OCI-LY7 (cell line): ENCODE measurements at regions not wholly inside any gene's neighbourhood (a gene's known extent, or its start where the extent isn't known, plus 50 kb on each side); places are given as distances from the start of the nearest gene placed in this dataset.

Experiments
- BruUV-seq: library from RNA; stranded (reverse); fragments of 400-500 nt; replicated peaks from 2 replicates; lab custom pipeline; 2021; lab: Mats Ljungman, UMichigan
- CTCF ChIA-PET: fragments of 300-600 bp; sonication (Branson Sonifier 250); formaldehyde crosslinking; loops from one replicate; lab custom pipeline; 2022; ENCODE audit warnings: antibody characterized with exemption; ENCODE audit not compliant: unreplicated experiment; lab: Charles Lee
- POLR2A ChIA-PET: fragments of 300-600 bp; sonication (Branson Sonifier 250); formaldehyde crosslinking; loops from one replicate; lab custom pipeline; 2022; ENCODE audit warnings: antibody characterized with exemption; lab: Charles Lee
- DNase-seq: peaks from one replicate; pipeline ENCODE4 v3.0.0-alpha.2; 2015; ENCODE audit warnings: low spot score
- H2AFZ ChIP-seq: fragments of 200-600 bp; sonication (generic), shearing (Covaris generic); 2 replicates; pipeline ENCODE4 v1.6.1; 2014; ENCODE audit warnings: mild to moderate bottlenecking, antibody characterized with exemption, low read length, moderate library complexity
- H3K27ac ChIP-seq: fragments of 200-600 bp; sonication (generic); 2 replicates; pipeline ENCODE4 v1.5.1; 2014; ENCODE audit warnings: mixed run types, low read depth, mild to moderate bottlenecking, moderate library complexity, low read length, inconsistent platforms; ENCODE audit not compliant: poor library complexity, severe bottlenecking
- H3K36me3 ChIP-seq: fragments of 200-600 bp; sonication (generic); 2 replicates; pipeline ENCODE4 v1.6.1; 2014; ENCODE audit warnings: mild to moderate bottlenecking, antibody characterized with exemption, low read length, moderate library complexity, mixed read lengths; ENCODE audit not compliant: insufficient read depth
- H3K4me1 ChIP-seq: fragments of 200-600 bp; sonication (generic); 2 replicates; pipeline ENCODE4 v1.5.1; 2014; ENCODE audit warnings: mild to moderate bottlenecking, low read length; ENCODE audit not compliant: insufficient read depth, poor library complexity, severe bottlenecking
- H3K4me2 ChIP-seq: fragments of 200-600 bp; sonication (generic); 2 replicates; pipeline ENCODE4 v1.6.1; 2014; ENCODE audit warnings: mild to moderate bottlenecking, low read length
- H3K4me3 ChIP-seq: fragments of 200-600 bp; sonication (generic); 2 replicates; pipeline ENCODE4 v1.5.1; 2014; ENCODE audit warnings: mild to moderate bottlenecking, low read depth, low read length; ENCODE audit not compliant: poor library complexity, severe bottlenecking
- H3K79me2 ChIP-seq: fragments of 200-600 bp; sonication (generic); 2 replicates; pipeline ENCODE4 v1.6.1; 2016; ENCODE audit warnings: low read depth, mild to moderate bottlenecking, low read length, moderate library complexity, mixed read lengths; ENCODE audit not compliant: insufficient read depth
- H3K9me2 ChIP-seq: fragments of 200-600 bp; sonication (generic); 2 replicates; pipeline ENCODE4 v1.6.1; 2016; ENCODE audit warnings: mild to moderate bottlenecking, low read length, mixed read lengths; ENCODE audit not compliant: insufficient read depth
- H3K9me3 ChIP-seq: fragments of 200-600 bp; sonication (generic); 2 replicates; pipeline ENCODE4 v1.6.1; 2014; ENCODE audit warnings: mild to moderate bottlenecking, mixed run types, low read length, mixed read lengths
- H4K20me1 ChIP-seq: fragments of 200-600 bp; sonication (generic); 2 replicates; pipeline ENCODE4 v1.6.1; 2014; ENCODE audit warnings: mild to moderate bottlenecking, antibody characterized with exemption, low read length, moderate library complexity, mixed read lengths; ENCODE audit not compliant: insufficient read depth
- EZH2phosphoT487 ChIP-seq: fragments of 200-600 bp; sonication (generic); IDR thresholded peaks from 2 replicates; pipeline ENCODE4 v1.6.1; 2018; ENCODE audit warnings: low read depth, borderline replicate concordance, mild to moderate bottlenecking, mixed run types, antibody characterized with exemption, low read length, moderate library complexity, mixed read lengths
- intact Hi-C: fragments of 100-400 bp; cut with micrococcal nuclease; formaldehyde crosslinking; loops from one replicate; pipeline ENCODE4 v1.10.0; 2022; ENCODE audit not compliant: unreplicated experiment
- TF ChIP-seq, protein P1 (sequence below): fragments of 200-600 bp; sonication (generic); conservative IDR thresholded peaks from 2 replicates; pipeline ENCODE4 v1.5.1; 2014; ENCODE audit warnings: mild to moderate bottlenecking, antibody characterized with exemption, low read length, moderate library complexity, mixed read lengths

DNA sequence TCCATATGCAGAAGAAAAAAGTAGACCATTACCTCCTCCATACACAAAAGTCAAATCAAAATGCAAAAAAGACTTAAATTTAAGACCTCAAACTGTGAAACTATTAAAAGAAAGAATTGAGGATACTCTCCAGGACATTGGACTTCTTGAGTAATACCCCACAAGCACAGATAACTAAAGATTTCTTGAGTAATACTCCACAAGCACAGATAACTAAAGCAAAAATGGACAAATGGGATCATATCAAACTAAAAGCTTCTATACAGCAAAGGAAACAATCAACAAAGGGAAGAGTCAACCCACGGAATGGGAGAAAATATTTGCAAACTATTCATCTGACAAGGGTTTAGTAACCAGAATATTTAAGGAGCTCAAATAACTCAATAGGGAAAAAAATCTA, 427.9 kb downstream of the CCDC91 start:
- no peaks in the 10 kb centered on the region for H3K79me2 ChIP-seq
- ChIA-PET CTCF (no interaction called here), POLR2A (interaction anchor here (0.7 kb wide), 1 partner anchor 210 kb away, joined by 4 read pairs; no protein-coding TSS in a partner anchor)
- no peaks in the 10 kb centered on the region; the same call in 1 of the 2 replicates for H3K9me3 ChIP-seq
- H4K20me1 ChIP-seq, result no peaks in the 10 kb centered on the region
- no peaks in the 10 kb centered on the region for H3K4me1 ChIP-seq
- no peak for DNase-seq
- no peak overlapping the region for H2AFZ ChIP-seq
- TF ChIP-seq, protein P1, sequence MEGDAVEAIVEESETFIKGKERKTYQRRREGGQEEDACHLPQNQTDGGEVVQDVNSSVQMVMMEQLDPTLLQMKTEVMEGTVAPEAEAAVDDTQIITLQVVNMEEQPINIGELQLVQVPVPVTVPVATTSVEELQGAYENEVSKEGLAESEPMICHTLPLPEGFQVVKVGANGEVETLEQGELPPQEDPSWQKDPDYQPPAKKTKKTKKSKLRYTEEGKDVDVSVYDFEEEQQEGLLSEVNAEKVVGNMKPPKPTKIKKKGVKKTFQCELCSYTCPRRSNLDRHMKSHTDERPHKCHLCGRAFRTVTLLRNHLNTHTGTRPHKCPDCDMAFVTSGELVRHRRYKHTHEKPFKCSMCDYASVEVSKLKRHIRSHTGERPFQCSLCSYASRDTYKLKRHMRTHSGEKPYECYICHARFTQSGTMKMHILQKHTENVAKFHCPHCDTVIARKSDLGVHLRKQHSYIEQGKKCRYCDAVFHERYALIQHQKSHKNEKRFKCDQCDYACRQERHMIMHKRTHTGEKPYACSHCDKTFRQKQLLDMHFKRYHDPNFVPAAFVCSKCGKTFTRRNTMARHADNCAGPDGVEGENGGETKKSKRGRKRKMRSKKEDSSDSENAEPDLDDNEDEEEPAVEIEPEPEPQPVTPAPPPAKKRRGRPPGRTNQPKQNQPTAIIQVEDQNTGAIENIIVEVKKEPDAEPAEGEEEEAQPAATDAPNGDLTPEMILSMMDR, result no peak
- no peak for TF ChIP-seq EZH2phosphoT487
- no peaks in the 10 kb centered on the region for H3K36me3 ChIP-seq
- no peak overlapping the region for H3K27ac ChIP-seq
- H3K9me2 ChIP-seq, result no peaks in the 10 kb centered on the region
- H3K4me3 ChIP-seq, result no peak overlapping the region
- no peak overlapping the region for H3K4me2 ChIP-seq
- BruUV-seq, result no TSS peak
- intact Hi-C loops, result no loop called here

DNA sequence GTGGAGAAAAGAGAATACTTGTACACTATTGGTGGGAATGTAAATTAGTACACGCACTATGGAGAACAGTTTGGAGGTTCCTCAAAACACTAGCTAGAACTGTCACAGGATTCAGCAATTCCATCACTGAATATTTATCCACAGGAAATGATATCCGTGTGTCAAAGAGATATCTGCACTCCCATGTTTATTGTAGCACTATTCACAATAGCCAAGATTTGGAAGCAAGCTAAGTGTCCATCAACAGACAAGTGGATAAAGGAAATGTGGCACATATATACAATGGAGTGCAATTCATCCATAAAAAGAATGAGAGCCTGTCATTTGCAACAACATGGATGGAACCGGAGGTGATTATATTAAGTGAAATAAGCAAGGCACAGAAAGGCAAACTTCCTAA, 428.5 kb downstream of the CCDC91 start:
- Histone ChIP-seq H2AFZ (no peak overlapping the region), H3K9me3 (no peaks in the 10 kb centered on the region; the same call in 1 of the 2 replicates), H4K20me1 (no peaks in the 10 kb centered on the region), H3K79me2 (no peaks in the 10 kb centered on the region), H3K4me2 (no peak overlapping the region), H3K4me1 (no peaks in the 10 kb centered on the region), H3K27ac (no peak overlapping the region), H3K9me2 (no peaks in the 10 kb centered on the region), H3K36me3 (no peaks in the 10 kb centered on the region), H3K4me3 (no peak overlapping the region)
- ChIA-PET CTCF (no interaction called here), POLR2A (interaction anchor here (0.7 kb wide), 1 partner anchor 209 kb away, joined by 4 read pairs; no protein-coding TSS in a partner anchor)
- TF ChIP-seq, protein P1, result no peak
- no peak for TF ChIP-seq EZH2phosphoT487
- no peak for DNase-seq
- no TSS peak for BruUV-seq
- intact Hi-C loops, result no loop called here

DNA sequence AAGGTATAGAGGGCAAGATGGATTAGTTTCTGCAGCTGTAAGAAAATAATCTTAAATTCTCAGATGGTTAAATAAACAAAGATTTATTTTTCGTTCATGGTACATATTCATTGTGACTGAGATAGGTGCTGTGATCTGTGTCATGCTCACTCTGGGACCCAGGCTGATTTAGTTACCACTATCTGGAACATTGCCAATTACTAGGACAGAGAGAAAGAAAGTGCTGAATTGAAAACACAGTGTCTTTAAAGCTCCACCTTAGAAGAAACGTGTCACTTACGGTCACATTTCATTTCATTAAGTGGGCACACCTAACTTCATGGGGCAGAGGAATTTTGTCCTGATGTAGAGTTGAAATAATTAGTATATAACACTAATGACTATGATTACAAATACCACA, 430.0 kb downstream of the CCDC91 start:
- ChIA-PET POLR2A (interaction anchor here (0.6 kb wide), 1 partner anchor 507 kb away, joined by 3 read pairs; no protein-coding TSS in a partner anchor), CTCF (no interaction called here)
- Histone ChIP-seq H3K9me3 (no peaks in the 10 kb centered on the region; the same call in 1 of the 2 replicates), H3K4me2 (no peak overlapping the region), H2AFZ (no peak overlapping the region), H3K4me1 (no peaks in the 10 kb centered on the region), H3K36me3 (no peaks in the 10 kb centered on the region), H3K27ac (no peak overlapping the region), H3K4me3 (no peak overlapping the region), H4K20me1 (no peaks in the 10 kb centered on the region), H3K79me2 (no peaks in the 10 kb centered on the region), H3K9me2 (no peaks in the 10 kb centered on the region)
- intact Hi-C loops, result no loop called here
- TF ChIP-seq, protein P1, result no peak
- TF ChIP-seq EZH2phosphoT487, result no peak
- no peak for DNase-seq
- BruUV-seq, result no TSS peak
